K562 (cell line): ENCODE measurements at regions not wholly inside any gene's neighbourhood (a gene's known extent, or its start where the extent isn't known, plus 50 kb on each side); places are given as distances from the start of the nearest gene placed in this dataset.

Experiments used
- ATF3 ChIP-seq, 2 experiments: fragments of 450-650 bp in 1 of 2; sonication (generic) in 1 of 2; formaldehyde crosslinking in 1 of 2; IDR thresholded peaks in 1 of 2; conservative IDR thresholded peaks in 1 of 2; 2 replicates each; pipeline versions ENCODE4 v1.6.1 to v1.8.1; 2016 to 2023; ENCODE audit warnings: mild to moderate bottlenecking in 2 of 2, moderate library complexity in 2 of 2, inconsistent platforms in 1 of 2, missing genetic modification reagents in 1 of 2
- CTCF ChIP-seq, 3 experiments: IDR thresholded peaks in 2 of 3; conservative IDR thresholded peaks in 1 of 3; 2 replicates each; pipeline ENCODE4 v1.5.1; 2011 to 2012; ENCODE audit warnings: low read length in 3 of 3, mild to moderate bottlenecking in 3 of 3, control low read depth in 2 of 3, improper control_type of control experiment in 1 of 3, inconsistent platforms in 1 of 3, low read depth in 1 of 3, mixed read lengths in 1 of 3, moderate library complexity in 1 of 3; ENCODE audit not compliant: insufficient read depth in 2 of 3
- DPF2 ChIP-seq: fragments of 450-650 bp; IDR thresholded peaks from 2 replicates; pipeline ENCODE4 v1.6.1; 2016
- FOXA3 ChIP-seq, 2 experiments: fragments of 450-650 bp in 1 of 2; sonication (generic) in 1 of 2; formaldehyde crosslinking; IDR thresholded peaks in 1 of 2; conservative IDR thresholded peaks in 1 of 2; 2 replicates each; pipeline versions ENCODE4 v1.4.0 to v1.8.0; 2020 to 2022; ENCODE audit warnings: mild to moderate bottlenecking in 2 of 2, missing genetic modification reagents in 1 of 2
- FOXJ3 ChIP-seq: sonication (generic); formaldehyde crosslinking; IDR thresholded peaks from 2 replicates; pipeline ENCODE4 v1.4.0; 2020; ENCODE audit warnings: mild to moderate bottlenecking, missing genetic modification reagents
- NONO ChIP-seq, 2 experiments: fragments of 200-400 bp in 1 of 2; fragments of 450-650 bp in 1 of 2; formaldehyde crosslinking in 1 of 2; IDR thresholded peaks; 2 replicates each; pipeline ENCODE4 v1.6.1; 2017; ENCODE audit warnings: low read depth in 2 of 2, mild to moderate bottlenecking in 2 of 2, moderate library complexity in 2 of 2, low read length in 1 of 2
- RBM22 ChIP-seq: fragments of 200-400 bp; formaldehyde crosslinking; IDR thresholded peaks from 2 replicates; pipeline ENCODE4 v1.6.1; 2018; ENCODE audit warnings: low read length, low read depth; ENCODE audit not compliant: poor library complexity, severe bottlenecking
- TAF7 ChIP-seq: fragments of 450-650 bp; IDR thresholded peaks from 2 replicates; pipeline ENCODE4 v1.6.1; 2016; ENCODE audit warnings: missing genetic modification characterization, missing compliant biosample characterization

- no peak for TF ChIP-seq FOXA3 (CRISPR knock-in tag; conservative IDR thresholded peaks at IDR 0.05 in 1 of 2, IDR thresholded peaks at IDR 0.05 in 1 of 2)
- TF ChIP-seq CTCF (IDR thresholded peaks at IDR 0.05 in 2 of 3, conservative IDR thresholded peaks at IDR 0.05 in 1 of 3; ENCODE audit: insufficient read depth in 2 of 3, low read depth in 1 of 3, low read length in 3 of 3) = no peak
- no peak for TF ChIP-seq DPF2
- no peak for TF ChIP-seq NONO (IDR thresholded peaks at IDR 0.05; ENCODE audit: low read depth in 2 of 2, low read length in 1 of 2)
- no peak for TF ChIP-seq ATF3 (IDR thresholded peaks at IDR 0.05)
- TF ChIP-seq ATF3 (CRISPR knock-in tag; conservative IDR thresholded peaks at IDR 0.05) = no peak
- TF ChIP-seq RBM22 = no peak
- TF ChIP-seq TAF7 = no peak
- no peak for TF ChIP-seq FOXJ3 (CRISPR knock-in tag)
These were observed 1072.7 kb downstream of the DSC3 start for GRCh38 chr18:29969876-29970275.
